ENCODE measurements at regions not wholly inside any gene's neighbourhood (a gene's known extent, or its start where the extent isn't known, plus 50 kb on each side); places are given as distances from the start of the nearest gene placed in this dataset.
"Not testable (repeated sequence)": the region's sequence is repeated elsewhere in the genome, so short reads cannot be mapped to it uniquely, and the experiment has no call there.

GRCh38 chr9:30511666-30512065, 1872.8 kb upstream of the ACO1 start:
- DNase-seq (ENCODE audit: low read depth) = no peak

GRCh38 chr9:30519166-30519565, 1865.3 kb upstream of the ACO1 start:
- DNase-seq (ENCODE audit: low read depth) = no peak

- no peak for DNase-seq (ENCODE audit: low read depth)
Measured at GRCh38 chr9:30519756-30520155, 1864.7 kb upstream of the ACO1 start.

- DNase-seq (ENCODE audit: low read depth) = no peak
Measured at GRCh38 chr9:30522061-30522460, 1862.4 kb upstream of the ACO1 start.

- DNase-seq (ENCODE audit: low read depth) = no peak
Measured at GRCh38 chr9:30522486-30522885, 1862.0 kb upstream of the ACO1 start.

GRCh38 chr9:30524311-30524710, 1860.1 kb upstream of the ACO1 start:
- DNase-seq (ENCODE audit: low read depth) = no peak

GRCh38 chr9:30534455-30534854, 1850.0 kb upstream of the ACO1 start:
- DNase-seq (ENCODE audit: low read depth) = no peak

- no peak for DNase-seq (ENCODE audit: low read depth)
Measured at GRCh38 chr9:30534896-30535295, 1849.5 kb upstream of the ACO1 start.

GRCh38 chr9:30536494-30536893, 1847.9 kb upstream of the ACO1 start:
- no peak for DNase-seq (ENCODE audit: low read depth)

- DNase-seq (ENCODE audit: low read depth) = not testable (repeated sequence)
Measured at GRCh38 chr9:30539696-30540095, 1844.7 kb upstream of the ACO1 start.

- DNase-seq (ENCODE audit: low read depth) = no peak
Measured at GRCh38 chr9:30574355-30575151, 1809.9 kb upstream of the ACO1 start.

- no peak for DNase-seq (ENCODE audit: low read depth)
Measured at GRCh38 chr9:30575218-30575617, 1809.2 kb upstream of the ACO1 start.

- no peak for DNase-seq (ENCODE audit: low read depth)
Measured at GRCh38 chr9:30575691-30576090, 1808.8 kb upstream of the ACO1 start.

- DNase-seq (ENCODE audit: low read depth) = no peak
Measured at GRCh38 chr9:30579810-30580209, 1804.6 kb upstream of the ACO1 start.

- DNase-seq (ENCODE audit: low read depth) = no peak
Measured at GRCh38 chr9:30582240-30582639, 1802.2 kb upstream of the ACO1 start.

GRCh38 chr9:30584559-30584958, 1799.9 kb upstream of the ACO1 start:
- DNase-seq (ENCODE audit: low read depth) = no peak

- no peak for DNase-seq (ENCODE audit: low read depth)
Measured at GRCh38 chr9:30591461-30591860, 1793.0 kb upstream of the ACO1 start.

- no peak for DNase-seq (ENCODE audit: low read depth)
Measured at GRCh38 chr9:30597608-30598007, 1786.8 kb upstream of the ACO1 start.

GRCh38 chr9:30605936-30606335, 1778.5 kb upstream of the ACO1 start:
- DNase-seq (ENCODE audit: low read depth) = no peak

- DNase-seq (ENCODE audit: low read depth) = no peak
Measured at GRCh38 chr9:30609713-30610112, 1774.7 kb upstream of the ACO1 start.

- DNase-seq (ENCODE audit: low read depth) = not testable (repeated sequence)
Measured at GRCh38 chr9:30616782-30617181, 1767.7 kb upstream of the ACO1 start.

GRCh38 chr9:30622561-30622960, 1761.9 kb upstream of the ACO1 start:
- DNase-seq (ENCODE audit: low read depth) = no peak

GRCh38 chr9:30628915-30629567, 1755.4 kb upstream of the ACO1 start:
- peak; percentile 69 for DNase-seq (ENCODE audit: low read depth)

GRCh38 chr9:30630459-30630858, 1754.0 kb upstream of the ACO1 start:
- DNase-seq (ENCODE audit: low read depth) = peak; percentile 39

Data from renal cortical epithelial cell (primary cell).